Mucosa of descending colon (tissue), 3 donors: ENCODE measurements at regions not wholly inside any gene's neighbourhood (a gene's known extent, or its start where the extent isn't known, plus 50 kb on each side); places are given as distances from the start of the nearest gene placed in this dataset.

Experiments used
- ATAC-seq: fragments of 200-7000 bp; cut with Tn5 transposase; one replicate; pipeline ENCODE4 v1.9.1; 2020; ENCODE audit warnings: mild to moderate bottlenecking, moderate library complexity
- DNase-seq, 3 donors: peaks; one replicate each; pipeline ENCODE4 v3.0.0-alpha.2; 2020
- H3K36me3 ChIP-seq: fragments of 200-600 bp; one replicate; pipeline ENCODE4 v1.8.0; 2021; ENCODE audit warnings: low read depth, mild to moderate bottlenecking
- H3K4me1 ChIP-seq: fragments of 200-600 bp; one replicate; pipeline ENCODE4 v1.8.0; 2021; ENCODE audit warnings: low read depth, mild to moderate bottlenecking
- H3K4me3 ChIP-seq: fragments of 200-600 bp; one replicate; pipeline ENCODE4 v1.8.0; 2021; ENCODE audit warnings: mild to moderate bottlenecking
- H3K9me3 ChIP-seq: fragments of 200-600 bp; one replicate; pipeline ENCODE4 v1.8.0; 2021; ENCODE audit warnings: mild to moderate bottlenecking
- intact Hi-C, 2 donors: fragments of 100-400 bp; cut with DNase I in 1 of 2; cut with micrococcal nuclease in 1 of 2; formaldehyde crosslinking; loops; one replicate each; pipeline versions ENCODE4 v1.11.0 to v1.11.1; 2022; cut with DNase I, micrococcal nuclease
- TF ChIP-seq, protein P1 (sequence below): fragments of 200-600 bp; IDR thresholded peaks from one replicate; pipeline ENCODE4 v1.8.0; 2022; ENCODE audit warnings: antibody characterized with exemption, mild to moderate bottlenecking
- donor health status: DM: no; HTN: no; CAD: no; lungs with moderate emphysema.
- donor health status: DM: no; HTN: no; CAD: no.
- donor health status: DM: no; HTN: yes; CAD: no.

DNA sequence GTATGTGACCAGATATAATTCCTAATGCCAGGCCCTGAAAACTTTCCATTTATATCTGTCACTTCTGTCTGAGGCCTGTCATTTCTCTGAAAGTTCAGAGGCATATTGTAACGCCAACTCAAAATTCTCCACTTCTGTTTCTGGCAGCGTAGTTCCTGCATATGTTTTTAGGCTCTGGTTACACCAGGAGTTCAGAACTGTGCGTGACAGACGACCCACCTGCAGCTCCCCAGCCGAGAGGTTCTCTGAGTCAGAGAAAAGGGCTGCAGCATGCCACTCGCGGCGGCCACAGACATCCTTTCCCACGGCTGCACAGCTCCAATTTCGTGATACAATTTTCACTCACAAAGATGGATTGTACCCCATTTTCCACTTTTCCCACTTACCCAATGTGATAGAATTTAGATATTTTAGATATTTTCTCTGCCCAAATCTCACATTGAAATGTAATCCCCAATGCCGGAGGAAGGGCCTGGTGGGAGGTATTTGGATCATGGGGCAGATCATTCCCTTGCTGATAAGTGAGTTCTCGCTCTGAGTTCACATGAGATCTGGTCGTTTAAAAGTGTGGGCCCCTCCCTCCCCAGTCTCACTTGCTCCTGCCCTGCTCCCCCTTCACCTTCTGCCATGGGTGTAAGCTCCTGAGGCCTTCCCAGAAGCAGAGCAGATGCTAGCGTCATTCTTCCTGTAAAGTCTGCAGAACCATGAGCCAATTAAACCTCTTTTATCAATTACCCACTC, 308.1 kb downstream of the LIG4 start:
- no peaks in the 10 kb centered on the region for H3K9me3 ChIP-seq
- intact Hi-C loops, result no loop called here
- TF ChIP-seq, protein P1, sequence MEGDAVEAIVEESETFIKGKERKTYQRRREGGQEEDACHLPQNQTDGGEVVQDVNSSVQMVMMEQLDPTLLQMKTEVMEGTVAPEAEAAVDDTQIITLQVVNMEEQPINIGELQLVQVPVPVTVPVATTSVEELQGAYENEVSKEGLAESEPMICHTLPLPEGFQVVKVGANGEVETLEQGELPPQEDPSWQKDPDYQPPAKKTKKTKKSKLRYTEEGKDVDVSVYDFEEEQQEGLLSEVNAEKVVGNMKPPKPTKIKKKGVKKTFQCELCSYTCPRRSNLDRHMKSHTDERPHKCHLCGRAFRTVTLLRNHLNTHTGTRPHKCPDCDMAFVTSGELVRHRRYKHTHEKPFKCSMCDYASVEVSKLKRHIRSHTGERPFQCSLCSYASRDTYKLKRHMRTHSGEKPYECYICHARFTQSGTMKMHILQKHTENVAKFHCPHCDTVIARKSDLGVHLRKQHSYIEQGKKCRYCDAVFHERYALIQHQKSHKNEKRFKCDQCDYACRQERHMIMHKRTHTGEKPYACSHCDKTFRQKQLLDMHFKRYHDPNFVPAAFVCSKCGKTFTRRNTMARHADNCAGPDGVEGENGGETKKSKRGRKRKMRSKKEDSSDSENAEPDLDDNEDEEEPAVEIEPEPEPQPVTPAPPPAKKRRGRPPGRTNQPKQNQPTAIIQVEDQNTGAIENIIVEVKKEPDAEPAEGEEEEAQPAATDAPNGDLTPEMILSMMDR, result no peak
- H3K4me3 ChIP-seq, result no peak overlapping the region
- ATAC-seq, result no peak
- H3K4me1 ChIP-seq, result no peaks in the 10 kb centered on the region
- no peaks in the 10 kb centered on the region for H3K36me3 ChIP-seq
- no peak for DNase-seq

DNA sequence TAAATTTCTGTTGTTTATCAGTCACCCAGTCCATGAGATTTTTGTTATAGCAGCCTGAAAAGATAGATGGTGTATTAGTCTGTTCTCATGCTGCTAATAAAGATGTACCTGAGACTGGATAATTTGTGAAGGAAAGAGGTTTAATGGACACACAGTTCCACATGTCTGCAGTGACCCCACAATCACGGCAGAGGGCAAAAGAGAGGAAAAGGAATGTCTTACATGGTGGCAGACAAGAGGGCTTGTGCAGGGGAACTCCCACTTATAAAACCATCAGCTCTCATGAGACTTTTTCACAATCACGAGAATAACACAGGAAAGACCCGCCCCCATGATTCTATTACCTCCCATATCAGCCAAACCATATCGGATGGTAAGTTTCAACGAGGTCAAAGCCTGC, 309.2 kb downstream of the LIG4 start:
- intact Hi-C loops, result no loop called here
- H3K4me3 ChIP-seq, result no peak overlapping the region
- H3K9me3 ChIP-seq, result no peaks in the 10 kb centered on the region
- DNase-seq, result no peak
- no peak for ATAC-seq
- H3K4me1 ChIP-seq, result no peaks in the 10 kb centered on the region
- TF ChIP-seq, protein P1, result no peak
- no peaks in the 10 kb centered on the region for H3K36me3 ChIP-seq

DNA sequence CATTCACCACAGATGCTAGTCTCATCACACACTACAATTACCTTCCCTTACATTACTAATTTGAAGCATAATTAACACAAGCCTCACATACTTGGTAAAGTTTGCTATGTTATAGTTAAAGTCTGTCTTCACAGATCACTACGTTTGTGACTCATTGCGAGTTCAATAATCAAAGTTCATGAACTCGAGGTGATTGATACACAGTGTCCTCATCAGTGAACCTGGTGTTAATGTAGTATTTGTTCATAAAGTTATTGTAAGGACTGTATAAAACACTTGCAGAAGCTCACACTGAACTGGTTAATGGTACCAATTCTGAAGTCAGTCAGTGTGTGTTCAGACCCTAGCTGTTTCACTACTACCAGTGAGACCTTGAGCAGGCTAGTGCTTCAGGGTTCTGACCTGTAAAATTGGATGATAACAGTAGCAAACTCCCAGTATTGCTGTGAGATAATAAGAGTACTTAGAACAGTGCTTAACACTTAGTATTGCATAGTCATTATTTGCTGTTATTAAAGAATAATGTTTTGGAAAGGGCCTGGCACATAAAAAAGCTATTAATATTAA, 313.3 kb downstream of the LIG4 start:
- Histone ChIP-seq H3K9me3 (no peaks in the 10 kb centered on the region), H3K4me1 (no peaks in the 10 kb centered on the region), H3K36me3 (no peaks in the 10 kb centered on the region), H3K4me3 (no peak overlapping the region)
- no peak for DNase-seq
- ATAC-seq, result no peak
- TF ChIP-seq, protein P1, result no peak
- intact Hi-C loops, result no loop called here

DNA sequence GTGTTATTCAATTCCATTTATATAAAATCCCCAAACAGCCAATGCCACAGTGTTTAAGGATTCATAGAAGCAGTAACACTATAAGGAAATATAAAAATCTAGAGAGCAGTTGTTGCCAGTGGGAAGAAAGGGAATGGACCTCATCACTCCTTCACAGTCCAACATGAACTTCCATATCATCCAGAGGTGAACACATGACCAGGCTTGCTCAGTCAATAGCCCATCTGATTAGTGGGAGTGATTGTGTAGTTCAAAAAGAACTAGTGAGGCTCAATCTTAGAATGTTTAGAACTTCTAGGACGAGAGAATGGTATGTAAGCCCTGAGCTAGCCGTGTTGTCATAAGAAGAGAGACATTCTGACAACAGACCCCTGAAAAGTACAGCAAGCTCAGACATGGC, 314.1 kb downstream of the LIG4 start:
- DNase-seq (no peak), ATAC-seq (no peak)
- intact Hi-C loops, result no loop called here
- TF ChIP-seq, protein P1, result no peak
- H3K9me3 ChIP-seq, result no peaks in the 10 kb centered on the region
- no peaks in the 10 kb centered on the region for H3K36me3 ChIP-seq
- no peak overlapping the region for H3K4me3 ChIP-seq
- H3K4me1 ChIP-seq, result no peaks in the 10 kb centered on the region

DNA sequence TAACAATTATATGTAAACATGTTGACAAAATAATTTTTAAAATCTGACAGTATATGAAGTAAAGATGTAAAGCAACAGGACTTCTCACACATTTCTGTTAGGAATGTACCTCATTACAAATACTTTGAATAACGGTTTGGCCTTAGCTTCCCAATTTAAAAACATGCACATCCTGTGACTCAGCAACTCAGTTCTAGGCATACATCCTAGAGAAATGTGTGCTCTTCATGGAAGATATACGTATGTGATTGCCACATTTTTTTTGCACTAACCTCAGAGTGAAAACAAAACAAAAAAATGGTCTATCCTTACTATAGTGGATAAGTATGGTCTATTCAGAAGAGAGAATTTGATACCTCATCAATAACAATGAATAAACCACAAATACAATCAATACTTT, 314.6 kb downstream of the LIG4 start:
- no peaks in the 10 kb centered on the region for H3K9me3 ChIP-seq
- DNase-seq, result no peak
- ATAC-seq, result no peak
- no peak overlapping the region for H3K4me3 ChIP-seq
- H3K4me1 ChIP-seq, result no peaks in the 10 kb centered on the region
- H3K36me3 ChIP-seq, result no peaks in the 10 kb centered on the region
- intact Hi-C loops, result no loop called here
- TF ChIP-seq, protein P1, result no peak
